ENCODE measurements at regions not wholly inside any gene's neighbourhood (a gene's known extent, or its start where the extent isn't known, plus 50 kb on each side); places are given as distances from the start of the nearest gene placed in this dataset.

DNA sequence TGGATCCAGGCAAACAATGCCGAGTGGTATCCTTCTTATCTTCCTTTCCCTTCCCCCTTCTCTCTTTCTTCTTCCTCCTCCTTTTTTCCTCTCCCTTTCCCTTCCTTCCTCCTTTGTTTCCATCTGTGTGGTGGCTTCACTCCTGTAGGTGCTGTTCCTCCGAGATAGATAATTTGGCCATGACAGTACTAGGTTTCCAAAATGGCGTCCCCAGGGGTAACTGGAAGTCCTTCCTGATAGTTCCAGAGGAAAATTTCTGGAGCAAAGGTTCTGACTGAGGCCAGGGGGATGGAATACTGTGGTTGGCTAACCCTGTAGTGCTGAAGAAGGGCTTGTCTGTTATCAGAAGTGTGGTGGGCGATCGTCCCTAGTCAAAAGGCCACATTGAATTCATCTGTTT, 52.5 kb upstream of the CCDC6 start (continued):
- no peak for TF ChIP-seq ZNF347 (CRISPR knock-in tag; IDR thresholded peaks at IDR 0.05; ENCODE audit: low read depth)

DNA sequence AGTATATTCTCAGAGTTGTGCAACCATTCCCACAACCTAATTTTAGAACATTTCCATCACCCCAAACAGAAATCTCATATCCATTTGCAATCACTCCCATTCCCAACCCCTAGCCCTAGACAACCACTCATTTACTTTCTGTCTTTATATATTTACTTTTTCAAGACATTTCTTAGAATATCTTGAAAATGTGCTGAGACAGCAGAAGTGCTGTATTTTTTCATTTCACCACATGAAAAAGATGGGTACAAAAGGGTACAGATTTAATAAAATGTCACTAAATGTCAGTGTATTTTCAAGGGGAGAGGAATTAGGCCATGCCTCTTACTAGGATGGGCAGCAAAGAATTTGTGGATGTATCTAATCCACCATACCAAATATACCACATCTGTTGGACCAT, 51.6 kb upstream of the CCDC6 start:
- H3K4me2 ChIP-seq (ENCODE audit: insufficient read depth, low read length): no peak overlapping the region
- H3K79me2 ChIP-seq (ENCODE audit: control insufficient read depth, insufficient read depth, low read length): no peaks in the 10 kb centered on the region
- FAIRE-seq (no peak), DNase-seq (ENCODE audit: extremely low read depth in 1 of 4, low spot score in 3 of 4) (no peak), ATAC-seq (no peak)
- no peaks in the 10 kb centered on the region for H3K9me1 ChIP-seq (ENCODE audit: control insufficient read depth, insufficient read depth, low read length)
- H3K4me3 ChIP-seq: no peak overlapping the region
- H2AFZ ChIP-seq (ENCODE audit: low read depth, low read length): no peak overlapping the region
- H3K27ac ChIP-seq (ENCODE audit: extremely low read depth, low read depth, low read length): no peak overlapping the region
- H3K4me1 ChIP-seq (replicated peaks in 1 of 2; ENCODE audit: control insufficient read depth in 2 of 2, insufficient read depth in 2 of 2, low read length in 2 of 2): no peaks in the 10 kb centered on the region
- H3K36me3 ChIP-seq (ENCODE audit: control insufficient read depth, insufficient read depth, low read length): no peaks in the 10 kb centered on the region
- in situ Hi-C loops (cut with MboI): no loop called here
- H3K9me3 ChIP-seq (replicated peaks; ENCODE audit: control insufficient read depth, insufficient read depth, low read depth, low read length): no peaks in the 10 kb centered on the region
- no peak overlapping the region for H3K9ac ChIP-seq (ENCODE audit: insufficient read depth in 1 of 2, low read depth in 2 of 2, low read length in 2 of 2)
- TF ChIP-seq BCLAF1 (IDR thresholded peaks at IDR 0.05; ENCODE audit: borderline replicate concordance in 1 of 2, control insufficient read depth in 1 of 2, low read depth in 2 of 2, low read length in 1 of 2) (no peak), ASH1L (IDR thresholded peaks at IDR 0.05; ENCODE audit: borderline replicate concordance, low read depth, partially characterized antibody) (no peak), MAFF (IDR thresholded peaks at IDR 0.05; ENCODE audit: low read length) (peak; percentile 91), MAFK (IDR thresholded peaks at IDR 0.05; ENCODE audit: low read length) (peak; percentile 89), ZNF77 (CRISPR knock-in tag; IDR thresholded peaks at IDR 0.05) (no peak), DACH1 (IDR thresholded peaks at IDR 0.05; ENCODE audit: partially characterized antibody) (no peak), AFF4 (CRISPR knock-in tag; IDR thresholded peaks at IDR 0.05) (no peak), C11orf30 (IDR thresholded peaks at IDR 0.05; ENCODE audit: low read depth) (peak; percentile 85), ZNF316 (IDR thresholded peaks at IDR 0.05) (peak; percentile 92), ZBTB11 (CRISPR knock-in tag; IDR thresholded peaks at IDR 0.05) (no peak), MAFG (tag; conservative IDR thresholded peaks at IDR 0.05) (peak; percentile 90)
- no peaks in the 10 kb centered on the region for H3K27me3 ChIP-seq (ENCODE audit: control insufficient read depth in 2 of 2, insufficient read depth in 2 of 2, low read length in 2 of 2)
- intact Hi-C loops (cut with micrococcal nuclease): no loop called here
- POLR2A ChIA-PET: interaction anchor here (1.4 kb wide), 1 partner anchor 50 kb away, joined by 3 read pairs; no protein-coding TSS in a partner anchor
- H4K20me1 ChIP-seq (replicated peaks; ENCODE audit: control insufficient read depth, insufficient read depth, low read length): no peaks in the 10 kb centered on the region
- CTCF ChIA-PET (ENCODE audit: low intra/inter-chr PET ratio): no interaction called here
- BruUV-seq (replicated peaks): no TSS peak
